IPS-NIHi11 (cell line): ENCODE measurements at regions not wholly inside any gene's neighbourhood (a gene's known extent, or its start where the extent isn't known, plus 50 kb on each side); places are given as distances from the start of the nearest gene placed in this dataset.

Experiments used
- DNase-seq: peaks from one replicate; pipeline ENCODE4 v3.0.0; 2012; ENCODE audit warnings: mixed read lengths, low spot score

DNA sequence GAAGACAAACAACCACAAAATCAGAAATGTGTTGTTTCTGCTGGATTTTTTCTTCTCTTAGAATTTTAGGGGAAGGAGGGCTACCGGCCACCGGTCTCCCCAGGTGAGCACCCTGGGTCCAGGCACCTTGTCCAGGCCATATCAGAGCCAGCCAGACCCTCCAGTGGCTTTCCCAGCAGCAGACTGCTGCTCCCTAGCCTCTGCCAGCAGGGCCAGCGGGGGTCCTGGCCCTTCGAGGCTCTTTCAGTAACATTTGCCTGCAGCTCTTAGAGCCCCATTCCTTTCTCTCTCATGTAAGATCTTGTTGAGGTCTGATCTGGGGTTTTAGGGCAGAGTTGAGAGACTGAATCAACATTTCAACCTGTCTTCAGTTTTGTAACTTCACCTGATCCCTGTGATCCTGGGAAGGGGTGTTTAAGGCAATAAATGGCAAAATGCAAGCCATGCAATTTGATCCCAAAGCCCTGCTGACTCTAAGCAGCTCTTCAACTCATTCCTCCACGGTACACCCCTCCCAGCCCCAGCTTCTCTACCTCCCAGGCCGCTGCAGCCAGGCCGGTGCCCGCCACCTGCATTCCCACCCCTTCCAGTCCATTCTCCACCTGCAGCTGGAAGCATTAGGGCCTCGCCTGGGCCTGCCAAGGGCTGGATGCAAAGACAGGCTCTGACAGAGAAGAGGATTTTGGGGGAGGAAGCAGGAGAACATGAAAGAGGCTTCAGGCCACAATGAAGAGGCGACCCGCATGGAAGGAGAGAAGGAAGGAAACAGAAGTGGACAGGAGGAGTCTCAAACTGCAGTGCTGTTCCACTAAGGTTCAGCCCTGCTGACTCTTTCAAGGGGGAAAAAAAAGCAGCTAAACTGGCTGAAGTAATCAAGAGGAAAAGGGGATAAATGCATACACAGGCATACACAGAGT is 113.0 kb upstream of the FGF3 start:
- DNase-seq = peak; percentile 63

DNA sequence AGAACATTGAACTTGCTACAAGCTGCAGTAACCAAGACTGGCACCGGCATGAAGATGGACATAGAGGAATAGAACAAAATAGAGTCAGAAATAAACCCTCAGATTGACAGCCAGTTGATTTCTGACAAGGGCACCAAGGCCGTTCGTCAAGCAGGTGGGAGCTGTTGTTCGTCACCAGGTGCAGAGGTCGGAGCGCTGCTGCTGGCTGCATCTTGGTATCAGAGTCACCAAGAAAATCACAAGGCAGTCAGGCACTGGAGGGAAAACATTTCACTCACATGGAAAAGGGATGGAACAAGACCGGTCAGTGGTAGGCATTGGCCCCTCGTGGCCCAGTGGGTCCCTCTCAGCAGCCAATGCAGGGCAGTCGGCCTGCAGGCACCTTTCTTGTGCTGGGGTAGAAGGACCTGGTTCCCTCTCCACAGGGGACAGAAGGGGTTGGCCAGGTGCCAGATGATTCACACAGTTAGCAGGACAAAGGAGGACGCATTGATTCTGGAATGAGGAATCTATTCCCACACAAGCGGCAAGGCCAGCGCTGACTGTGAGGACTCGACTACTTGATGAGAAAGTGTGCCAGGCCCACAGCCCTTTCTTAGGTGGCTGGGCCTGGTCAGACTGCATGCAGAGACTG is 115.8 kb upstream of the FGF3 start:
- no peak for DNase-seq

- no peak for DNase-seq
These were observed 116.8 kb upstream of the FGF3 start for GRCh38 chr11:69935941-69936505.

GRCh38 chr11:69936771-69937170 is 117.6 kb upstream of the FGF3 start:
- DNase-seq = no peak

DNA sequence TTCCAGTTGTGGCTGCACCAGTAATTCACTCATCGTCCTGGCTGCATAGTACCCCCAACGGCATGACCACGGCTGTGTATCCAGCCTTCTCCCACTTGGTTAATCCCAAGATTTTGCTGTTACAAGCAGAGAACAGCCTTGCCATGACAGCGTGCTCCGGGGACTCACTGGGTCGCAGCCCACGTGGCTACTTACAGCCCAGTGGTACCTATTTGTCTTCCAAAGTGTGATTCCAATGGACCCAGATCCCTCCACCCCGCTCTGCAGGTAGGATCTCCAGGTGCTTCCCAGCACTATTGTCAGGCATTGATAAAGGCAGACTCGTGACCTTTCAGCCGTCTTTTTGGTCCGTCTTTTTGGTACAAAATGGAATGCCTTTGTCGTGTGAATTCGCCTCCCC is 119.0 kb upstream of the FGF3 start:
- no peak for DNase-seq

- no peak for DNase-seq
These were observed 120.5 kb upstream of the FGF3 start for GRCh38 chr11:69939551-69940245.

DNA sequence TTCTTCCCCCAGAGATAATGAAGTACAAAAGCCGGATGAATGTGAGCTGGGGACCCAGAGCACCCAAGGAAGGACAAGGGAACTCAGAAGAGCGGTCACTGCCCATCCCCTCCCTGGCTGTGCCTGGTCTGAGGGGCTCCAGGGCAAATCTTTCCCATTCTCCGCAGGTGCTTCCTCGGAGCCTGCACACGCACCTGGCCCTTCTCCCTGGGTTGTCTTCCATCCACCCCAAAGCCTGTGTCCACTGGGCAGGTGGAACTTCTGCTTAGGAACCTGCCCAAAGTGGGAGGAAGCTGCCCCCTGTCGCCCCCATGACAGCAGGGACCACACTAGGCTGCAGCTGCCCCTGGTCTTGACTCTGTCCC is 121.0 kb upstream of the FGF3 start:
- no peak for DNase-seq

GRCh38 chr11:69941546-69942332 is 122.5 kb upstream of the FGF3 start:
- DNase-seq = no peak

GRCh38 chr11:69942333-69942820 is 123.2 kb upstream of the FGF3 start:
- no peak for DNase-seq

GRCh38 chr11:69943066-69943465 is 123.8 kb upstream of the FGF3 start:
- no peak for DNase-seq

- no peak for DNase-seq
These were observed 124.3 kb upstream of the FGF3 start for GRCh38 chr11:69943506-69943905.

- DNase-seq = no peak
These were observed 125.1 kb upstream of the FGF3 start for GRCh38 chr11:69944146-69944795.

DNA sequence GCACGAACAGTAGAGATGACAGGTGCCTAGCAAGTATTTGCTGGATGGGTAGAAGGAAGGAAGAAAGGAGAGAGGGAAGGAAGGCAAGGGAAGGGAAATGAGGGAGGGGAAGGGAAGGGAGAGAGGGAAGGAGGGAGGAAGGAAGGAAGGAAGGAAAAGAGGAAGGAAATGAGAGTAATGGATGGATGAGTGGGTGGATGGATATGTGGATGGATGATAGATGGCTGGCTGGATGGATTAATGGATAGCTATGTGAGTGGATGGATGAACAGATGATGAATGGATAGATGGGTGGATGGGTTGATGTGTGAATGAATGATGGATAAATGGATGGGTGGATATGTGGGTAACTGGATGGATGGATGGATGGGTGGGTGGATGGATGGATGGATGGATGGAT is 125.9 kb upstream of the FGF3 start:
- no peak for DNase-seq

GRCh38 chr11:69947059-69947792 is 128.0 kb upstream of the FGF3 start:
- DNase-seq = no peak

DNA sequence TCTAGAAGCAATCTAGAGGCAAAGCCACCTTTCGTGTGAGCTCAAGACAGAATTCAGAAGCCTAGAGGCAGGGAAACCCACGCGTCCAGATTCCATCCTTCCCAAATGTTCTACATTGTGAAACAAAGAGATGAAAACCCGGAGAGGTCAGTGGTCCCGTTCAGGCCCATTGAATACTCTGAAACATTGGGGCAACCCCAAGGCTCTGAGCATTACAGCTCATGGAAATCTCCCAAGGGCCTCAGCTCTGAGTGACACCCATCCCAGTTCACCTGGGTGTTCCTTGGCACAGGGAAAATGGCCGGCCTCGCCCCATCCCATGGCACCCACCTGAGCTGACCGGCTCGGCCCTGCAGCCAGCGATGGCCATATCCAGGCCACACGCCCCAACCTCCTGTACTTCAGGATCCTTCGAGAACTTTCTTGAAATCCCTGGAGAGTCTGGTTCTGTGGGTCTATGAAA is 128.6 kb upstream of the FGF3 start:
- DNase-seq = no peak

DNA sequence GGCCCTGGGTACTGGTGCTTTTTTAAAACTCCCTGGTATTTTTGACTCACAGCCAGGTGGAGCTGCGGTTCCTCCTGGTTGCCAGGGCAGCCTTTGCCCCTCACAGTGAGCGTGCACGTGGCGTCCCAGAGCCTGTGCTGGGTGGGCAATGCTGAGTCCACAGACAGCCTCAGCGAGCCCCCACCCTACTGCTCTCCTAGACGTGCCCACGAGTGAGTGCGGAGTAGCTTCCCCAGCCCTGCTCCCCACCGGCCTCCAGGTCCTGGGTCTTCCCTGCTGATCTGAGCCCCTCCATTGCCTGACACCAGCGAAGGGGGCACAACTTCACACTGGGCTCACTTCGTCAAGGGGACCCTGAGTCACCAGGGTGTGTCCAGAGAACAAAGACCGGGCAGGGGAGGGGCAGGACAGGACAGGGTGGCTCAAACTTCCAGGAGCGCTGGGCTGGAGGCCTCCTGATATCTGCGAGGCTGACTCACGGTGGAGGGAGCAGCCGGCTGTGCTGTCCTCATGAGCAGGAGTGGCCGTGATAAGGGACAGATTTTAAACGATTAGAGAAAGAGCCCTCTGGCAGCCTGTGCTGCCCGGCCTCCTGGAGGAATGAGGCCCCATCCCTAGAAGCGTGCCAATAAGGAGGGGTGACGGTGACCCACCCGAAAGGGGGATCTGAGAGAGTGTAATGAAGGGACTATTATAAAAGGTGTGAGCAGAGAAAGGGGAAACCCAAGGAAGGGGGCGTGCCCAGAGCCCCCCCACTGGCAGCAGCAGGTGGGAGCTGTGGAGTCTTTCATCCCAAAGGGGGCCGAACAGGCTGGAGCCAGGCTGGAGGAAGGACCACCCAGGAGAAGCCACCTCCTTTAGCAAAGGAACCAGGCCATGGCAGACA is 129.3 kb upstream of the FGF3 start:
- DNase-seq = no peak

GRCh38 chr11:69949327-69949726 is 128.8 kb upstream of the ANO1 start:
- peak; percentile 66 for DNase-seq

DNA sequence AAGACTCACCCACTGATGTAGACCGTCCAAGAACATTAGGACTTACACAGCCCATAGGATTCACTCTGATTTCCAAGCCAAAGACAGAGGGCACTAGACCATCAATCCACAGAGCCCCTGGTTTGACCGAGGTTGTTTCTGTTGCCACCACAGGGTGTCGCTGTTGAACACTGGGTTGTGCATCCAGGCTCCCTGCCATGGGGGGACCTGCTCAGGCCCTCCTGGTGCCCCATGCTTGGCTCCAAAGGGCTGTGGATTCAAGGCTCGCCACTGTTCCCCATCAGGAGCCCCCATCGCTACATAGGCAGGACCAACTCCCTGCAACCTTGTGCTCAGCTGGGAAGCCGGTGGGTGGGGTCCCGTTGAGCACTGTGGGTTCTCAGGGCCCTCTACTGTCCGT is 128.0 kb upstream of the ANO1 start:
- peak; percentile 93 for DNase-seq

GRCh38 chr11:69950621-69951020 is 127.5 kb upstream of the ANO1 start:
- DNase-seq = no peak
